T-helper 2 cell (primary cell): ENCODE measurements at regions not wholly inside any gene's neighbourhood (a gene's known extent, or its start where the extent isn't known, plus 50 kb on each side); places are given as distances from the start of the nearest gene placed in this dataset.

Experiments used
- DNase-seq, 5 experiments: peaks; one replicate each; pipeline versions ENCODE4 v3.0.0 to v3.0.0-alpha.2; 2012 to 2022

GRCh38 chr4:181350615-181351415, 892.4 kb upstream of the TENM3 start:
- no peak for DNase-seq

DNA sequence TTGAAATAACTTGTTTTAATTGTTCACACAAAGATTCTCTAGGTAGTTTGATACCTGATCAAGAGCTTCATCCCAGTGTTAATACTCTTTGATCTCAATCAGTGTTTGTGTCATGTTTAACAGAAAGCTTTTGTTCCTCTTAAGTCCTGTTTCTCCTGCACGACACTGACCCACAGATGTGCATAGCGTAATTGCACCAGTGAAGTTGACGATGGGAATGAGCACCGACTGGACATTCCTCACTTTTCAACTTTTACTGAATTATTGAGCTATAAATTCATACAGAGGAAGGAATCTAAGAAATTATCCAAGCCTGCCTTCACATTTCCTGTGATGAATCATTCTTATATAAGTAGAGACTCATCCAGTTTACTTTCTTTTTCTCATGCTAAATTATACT, 878.7 kb upstream of the TENM3 start:
- DNase-seq: no peak

DNA sequence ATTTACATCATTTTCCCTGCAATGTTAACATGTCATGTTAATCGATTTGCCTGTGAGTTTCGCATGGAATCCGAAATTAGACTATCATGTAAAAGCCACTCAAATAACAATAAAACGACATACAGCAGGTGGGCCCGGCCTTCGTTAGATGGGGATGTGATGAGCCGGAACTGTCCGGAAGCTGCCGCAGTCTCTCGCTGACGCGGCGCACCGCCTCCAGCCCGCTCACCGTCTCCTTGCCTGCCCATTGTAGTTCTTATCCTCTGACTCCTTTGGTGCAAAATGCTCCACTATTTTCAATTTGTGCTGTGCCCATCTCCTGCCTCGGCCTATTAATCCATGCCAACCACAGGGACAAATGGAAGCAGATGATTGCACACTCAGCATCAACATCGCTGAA, 877.5 kb upstream of the TENM3 start:
- no peak for DNase-seq

DNA sequence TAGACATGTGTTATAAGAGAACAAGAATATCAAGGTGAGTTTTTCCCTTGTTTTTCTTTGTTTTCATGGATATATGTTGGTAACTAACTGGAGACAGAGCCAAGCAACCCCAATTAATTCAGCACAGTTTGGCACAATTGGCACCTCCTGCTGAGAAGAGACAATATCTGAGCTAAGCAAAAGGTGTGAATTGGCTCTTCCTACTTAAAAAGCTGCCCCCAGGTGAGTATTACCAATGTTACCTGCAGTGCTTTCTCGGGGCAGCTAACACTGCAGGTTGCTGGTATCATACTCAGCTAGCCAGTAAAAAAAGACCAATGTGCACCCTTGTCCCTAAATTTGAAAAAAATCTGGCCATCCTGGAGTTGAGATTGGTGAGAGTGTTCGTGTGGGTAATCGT, 871.2 kb upstream of the TENM3 start:
- DNase-seq: no peak

GRCh38 chr4:181376058-181376457, 867.1 kb upstream of the TENM3 start:
- no peak for DNase-seq

- no peak for DNase-seq
These were observed 855.1 kb upstream of the TENM3 start for GRCh38 chr4:181388061-181388460.

GRCh38 chr4:181416966-181417365, 826.2 kb upstream of the TENM3 start:
- no peak for DNase-seq

GRCh38 chr4:181418496-181418895, 824.7 kb upstream of the TENM3 start:
- no peak for DNase-seq

DNA sequence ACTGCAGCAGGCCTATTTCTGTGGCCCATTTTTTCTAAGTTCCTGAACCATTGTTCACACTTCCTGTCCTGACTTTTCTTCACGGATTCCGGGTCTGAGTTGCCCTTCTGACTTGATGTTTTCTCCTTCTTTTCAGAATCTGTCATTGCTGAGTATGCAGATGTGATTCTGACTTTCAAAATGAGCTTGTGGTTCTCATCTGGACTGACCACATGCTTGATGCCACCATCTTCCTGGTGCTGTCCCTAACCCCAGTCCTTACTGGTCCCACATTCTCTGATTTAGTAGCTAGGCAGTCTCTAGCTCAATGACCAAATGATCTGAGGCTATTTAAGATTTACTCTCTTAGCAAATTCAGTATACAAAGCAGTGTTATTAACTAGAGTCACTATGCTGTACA, 822.3 kb upstream of the TENM3 start:
- DNase-seq: no peak

DNA sequence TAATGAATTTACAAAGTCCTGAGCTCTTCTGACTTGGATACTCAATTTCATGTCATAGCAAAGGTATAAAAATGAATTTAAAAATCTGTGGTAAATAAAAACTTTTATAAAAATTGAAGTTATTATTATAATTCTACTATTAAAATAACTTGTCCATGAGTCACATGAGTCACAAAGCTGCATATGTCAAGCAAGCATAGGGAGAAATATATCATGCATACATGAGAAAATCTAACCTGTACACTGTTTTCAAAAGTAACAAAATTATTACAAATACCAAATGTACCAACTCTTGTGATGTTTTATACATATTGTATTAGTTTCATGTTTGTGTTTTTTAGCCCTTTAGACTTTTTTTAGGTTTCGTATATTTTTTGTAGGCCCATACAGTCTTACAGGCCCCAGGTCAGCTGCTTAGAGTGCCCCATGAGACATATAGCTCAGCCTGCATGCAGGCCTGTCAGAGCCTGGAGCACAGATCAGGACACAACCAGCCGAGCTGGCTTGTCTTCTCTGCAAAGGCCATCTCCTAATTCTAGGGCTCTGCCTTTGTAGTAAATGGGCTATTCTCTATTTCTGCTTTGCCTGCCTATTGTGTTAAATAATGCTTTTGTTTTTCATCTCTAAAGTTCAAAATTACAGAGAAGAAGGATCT, 818.7 kb upstream of the TENM3 start:
- DNase-seq: no peak

- DNase-seq: no peak
These were observed 816.1 kb upstream of the TENM3 start for GRCh38 chr4:181427076-181427475.

DNA sequence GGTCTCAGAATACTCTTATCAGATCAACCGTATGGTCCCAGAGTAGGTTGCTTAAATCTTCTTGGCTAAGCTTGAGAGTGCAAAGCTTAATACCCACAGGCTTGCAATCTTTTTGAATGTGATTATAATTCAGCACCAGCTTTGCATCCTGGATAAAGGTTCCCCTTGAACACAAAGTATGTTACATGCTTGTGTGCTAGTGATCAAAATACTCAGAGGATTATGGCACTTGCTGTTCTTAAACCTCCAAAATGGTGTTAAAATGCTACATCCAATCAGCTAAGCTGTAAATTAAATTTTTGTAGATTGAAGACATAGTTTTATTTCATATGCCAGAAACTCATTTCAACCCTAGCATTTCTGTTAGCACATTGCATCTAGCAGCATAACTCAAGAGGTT, 812.2 kb upstream of the TENM3 start:
- no peak for DNase-seq

GRCh38 chr4:181431661-181432060, 811.5 kb upstream of the TENM3 start:
- no peak for DNase-seq

DNA sequence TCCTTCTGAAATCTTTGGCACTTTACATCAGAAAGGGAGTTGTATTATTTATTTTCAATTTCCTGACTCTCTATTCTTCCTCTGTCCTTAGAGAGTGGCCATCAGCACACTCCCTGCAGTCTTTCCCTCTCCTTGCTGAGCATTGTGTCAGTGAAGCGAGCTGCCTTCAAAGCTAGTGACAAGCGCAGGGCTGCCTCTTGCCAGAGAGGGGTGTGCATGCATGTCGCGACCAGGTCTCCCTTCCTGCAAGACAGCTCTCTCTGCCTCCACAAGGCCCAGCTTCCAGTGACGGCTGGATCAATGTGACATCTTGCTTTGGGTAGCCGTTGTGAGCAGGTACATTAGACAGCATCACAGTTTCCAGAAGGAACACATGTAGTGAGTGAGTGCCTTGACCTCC, 810.9 kb upstream of the TENM3 start:
- no peak for DNase-seq

GRCh38 chr4:181437895-181438294, 805.3 kb upstream of the TENM3 start:
- DNase-seq: no peak

DNA sequence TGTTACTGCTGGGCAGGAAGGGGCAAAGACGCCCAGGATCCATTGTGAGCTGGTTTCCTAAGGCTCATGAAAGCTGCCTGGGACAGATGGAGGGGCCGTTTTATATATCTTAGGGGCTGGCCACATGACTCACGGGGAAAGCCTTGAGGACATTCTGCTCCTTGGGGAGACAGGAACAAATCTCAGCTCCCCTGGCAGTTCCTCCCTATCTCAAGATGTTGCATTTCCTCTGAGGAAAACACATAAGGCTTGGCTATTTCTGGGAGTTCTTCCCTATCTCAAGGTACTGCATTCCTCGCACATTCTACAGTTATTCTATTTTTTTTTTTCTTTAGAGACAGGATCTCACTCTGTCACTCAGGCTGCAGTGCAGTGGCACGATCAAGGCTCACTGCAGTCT, 804.6 kb upstream of the TENM3 start:
- no peak for DNase-seq

DNA sequence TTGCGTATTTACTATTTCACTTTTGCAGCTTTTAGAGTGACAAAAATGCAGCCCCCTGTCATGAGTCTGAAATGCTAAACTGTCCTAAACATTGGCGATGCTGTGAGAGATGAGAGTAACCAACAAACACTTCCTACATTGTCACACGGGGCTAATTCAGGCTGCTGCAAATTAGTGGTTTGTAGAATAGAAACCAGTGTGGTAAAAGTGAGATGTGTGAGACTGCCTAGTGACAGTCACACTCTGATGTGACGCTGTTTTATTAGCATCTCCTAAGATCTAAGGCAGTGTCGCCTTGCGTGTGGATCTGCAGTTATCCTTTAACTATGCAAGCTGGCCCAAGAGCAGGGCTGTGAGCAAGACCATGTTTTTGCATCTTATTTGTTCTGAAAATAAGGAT, 800.2 kb upstream of the TENM3 start:
- DNase-seq: peak in 1 of 5 experiments; percentile 1

DNA sequence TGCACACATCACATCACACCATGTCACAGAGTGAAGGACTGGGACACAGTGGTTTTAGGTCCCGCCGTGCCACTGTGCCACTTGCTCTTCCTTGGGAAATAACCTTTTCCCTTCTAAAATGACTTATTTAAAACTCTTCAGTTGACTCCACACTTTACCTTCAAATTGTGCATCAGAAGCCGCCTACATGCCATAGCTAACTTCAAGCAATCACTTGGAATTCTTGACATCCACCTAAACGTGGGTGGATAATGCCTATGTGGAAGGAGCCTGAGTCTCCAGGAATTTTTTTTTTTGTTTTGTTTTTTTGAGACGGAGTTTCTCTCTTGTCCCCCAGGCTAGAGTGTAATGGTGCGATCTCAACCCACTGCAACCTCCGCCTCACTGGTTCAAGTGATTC, 777.4 kb upstream of the TENM3 start:
- DNase-seq: no peak

GRCh38 chr4:181468451-181468850, 774.8 kb upstream of the TENM3 start:
- no peak for DNase-seq

DNA sequence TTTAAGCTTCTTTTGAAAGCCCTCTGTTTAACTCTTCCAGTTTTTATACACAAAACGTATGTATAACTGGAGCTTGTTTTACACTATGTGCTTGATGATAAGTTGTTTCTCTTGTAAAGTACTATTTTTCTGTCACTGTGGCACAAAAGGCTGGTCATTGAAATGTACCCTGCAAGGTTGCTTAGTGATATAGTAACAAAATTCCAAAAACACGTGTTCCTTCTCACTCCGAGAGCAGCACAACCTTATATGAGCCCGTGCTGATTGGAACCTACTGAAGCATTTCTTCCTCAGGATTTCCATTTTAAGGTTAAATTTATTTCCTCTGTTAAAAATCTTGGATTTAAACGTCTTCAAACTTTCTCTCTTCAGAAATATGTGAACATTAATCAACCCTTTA, 772.9 kb upstream of the TENM3 start:
- DNase-seq: no peak

- no peak for DNase-seq
These were observed 767.8 kb upstream of the TENM3 start for GRCh38 chr4:181475359-181475758.

DNA sequence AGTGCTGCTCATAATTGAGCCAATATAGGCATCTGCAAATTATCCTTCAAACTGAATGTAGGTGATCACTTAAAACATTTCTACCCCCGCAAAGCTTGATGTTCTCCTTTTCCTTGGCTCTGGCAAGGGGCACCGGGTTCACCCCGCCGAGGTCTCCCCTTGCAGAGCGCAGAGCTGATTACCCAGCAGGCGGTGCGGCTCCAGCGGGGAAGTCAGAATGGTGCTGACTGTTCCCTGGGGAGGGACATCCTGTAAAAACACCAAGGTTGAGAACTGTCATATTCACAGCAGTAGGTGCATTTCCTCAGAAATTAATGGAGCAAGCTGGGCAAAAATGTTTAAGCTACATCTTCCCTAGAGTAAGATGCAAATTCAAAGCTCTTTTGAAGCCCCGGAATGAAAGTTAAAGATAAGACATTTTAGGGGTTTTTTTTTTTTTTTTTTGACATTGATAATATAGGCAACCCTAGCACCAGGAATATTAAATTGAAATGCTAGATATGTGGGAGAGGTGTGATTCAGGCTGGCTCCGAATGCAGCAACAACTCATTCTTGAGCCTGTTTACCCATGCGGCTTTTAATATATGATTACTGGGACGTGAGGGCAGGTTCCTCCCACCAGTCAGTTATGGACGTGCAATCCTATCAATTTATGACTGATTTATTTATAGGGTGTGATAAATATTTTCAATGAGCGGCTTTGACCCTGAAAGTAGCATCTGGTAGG, 767.3 kb upstream of the TENM3 start:
- DNase-seq: no peak

DNA sequence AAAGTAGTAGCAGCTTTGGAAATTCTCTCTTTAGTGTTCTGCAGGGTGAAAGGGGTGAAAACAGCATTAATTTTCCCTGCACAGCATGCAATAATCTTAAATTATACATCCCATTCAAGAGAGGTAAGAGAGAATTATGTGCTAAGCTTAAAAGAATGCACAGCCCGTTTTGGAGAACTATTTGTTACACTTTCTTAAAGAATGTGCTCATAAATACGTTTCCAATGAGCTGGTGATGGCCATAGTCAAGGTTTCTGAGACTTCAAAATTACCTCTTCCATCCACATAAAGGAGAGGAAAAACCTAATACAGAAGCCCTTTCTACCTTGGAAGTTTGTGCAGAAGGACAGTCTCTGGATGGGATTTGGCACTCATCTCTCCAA, 766.7 kb upstream of the TENM3 start:
- DNase-seq: no peak

- DNase-seq: no peak
These were observed 765.6 kb upstream of the TENM3 start for GRCh38 chr4:181477591-181477990.
